ENCODE measurements at regions not wholly inside any gene's neighbourhood (a gene's known extent, or its start where the extent isn't known, plus 50 kb on each side); places are given as distances from the start of the nearest gene placed in this dataset.

DNA sequence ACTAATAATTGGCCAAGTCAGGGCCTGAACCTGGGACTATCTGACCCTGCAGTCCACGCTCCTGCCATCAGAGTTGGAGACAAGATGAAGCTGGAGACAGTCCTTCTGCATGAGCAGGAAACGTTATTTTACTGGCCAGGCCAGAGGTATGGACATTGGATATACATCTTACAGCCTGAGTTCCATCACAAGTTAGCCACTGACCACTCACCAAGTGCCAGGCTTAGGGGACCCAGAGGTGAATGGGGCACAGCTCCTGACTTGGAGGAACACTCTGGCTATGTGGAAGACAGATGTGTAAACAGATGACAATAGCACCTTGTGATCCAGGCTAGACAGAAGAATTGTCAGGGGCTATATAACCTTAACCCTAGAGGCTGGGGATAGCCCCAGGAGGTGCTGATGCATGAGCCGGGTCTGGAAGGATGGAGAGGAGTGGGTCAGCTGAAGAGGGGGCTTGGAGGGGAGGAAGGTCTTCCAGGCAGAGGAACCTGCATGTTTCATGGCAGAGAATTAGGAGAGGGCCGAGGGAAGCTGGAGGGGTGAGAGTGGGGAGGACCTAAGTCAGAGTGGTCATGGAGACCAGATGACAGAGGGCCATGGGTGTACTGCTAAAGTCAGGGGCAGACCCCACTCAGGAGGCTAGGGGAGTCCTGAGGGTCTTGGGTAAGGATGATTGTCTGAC is 52.5 kb upstream of the DMRTB1 start:
- H3K27me3 ChIP-seq (ENCODE audit: control insufficient read depth, insufficient read depth, low read length), result 0 out of 2 replicates have a peak, but pooled peaks cover 2% of the 10 kb centered on the region
- H3K4me3 ChIP-seq (ENCODE audit: low read depth in 2 of 2, low read length in 2 of 2), result no peak overlapping the region
- ChIA-PET CTCF (no interaction called here), POLR2A (no interaction called here)
- no peaks in the 10 kb centered on the region for H3K9me3 ChIP-seq (ENCODE audit: control insufficient read depth, insufficient read depth, low read depth, low read length)
- no peak for ATAC-seq
- in situ Hi-C loops (cut with HindIII; ENCODE audit: low pct_unique_long_range_greater_than_20kb, low sequenced_read_pairs), result no loop called here
- intact Hi-C loops (cut with micrococcal nuclease; ENCODE audit: unreplicated experiment), result no loop called here
- peaks cover 4% of the 10 kb centered on the region for H3K4me1 ChIP-seq (ENCODE audit: control insufficient read depth, insufficient read depth, low read length)
- no peaks in the 10 kb centered on the region for H3K36me3 ChIP-seq (ENCODE audit: control insufficient read depth, insufficient read depth, low read length)
- TF ChIP-seq, protein P1, sequence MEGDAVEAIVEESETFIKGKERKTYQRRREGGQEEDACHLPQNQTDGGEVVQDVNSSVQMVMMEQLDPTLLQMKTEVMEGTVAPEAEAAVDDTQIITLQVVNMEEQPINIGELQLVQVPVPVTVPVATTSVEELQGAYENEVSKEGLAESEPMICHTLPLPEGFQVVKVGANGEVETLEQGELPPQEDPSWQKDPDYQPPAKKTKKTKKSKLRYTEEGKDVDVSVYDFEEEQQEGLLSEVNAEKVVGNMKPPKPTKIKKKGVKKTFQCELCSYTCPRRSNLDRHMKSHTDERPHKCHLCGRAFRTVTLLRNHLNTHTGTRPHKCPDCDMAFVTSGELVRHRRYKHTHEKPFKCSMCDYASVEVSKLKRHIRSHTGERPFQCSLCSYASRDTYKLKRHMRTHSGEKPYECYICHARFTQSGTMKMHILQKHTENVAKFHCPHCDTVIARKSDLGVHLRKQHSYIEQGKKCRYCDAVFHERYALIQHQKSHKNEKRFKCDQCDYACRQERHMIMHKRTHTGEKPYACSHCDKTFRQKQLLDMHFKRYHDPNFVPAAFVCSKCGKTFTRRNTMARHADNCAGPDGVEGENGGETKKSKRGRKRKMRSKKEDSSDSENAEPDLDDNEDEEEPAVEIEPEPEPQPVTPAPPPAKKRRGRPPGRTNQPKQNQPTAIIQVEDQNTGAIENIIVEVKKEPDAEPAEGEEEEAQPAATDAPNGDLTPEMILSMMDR (IDR thresholded peaks at IDR 0.05), result no peak
- TF ChIP-seq SIN3A (IDR thresholded peaks at IDR 0.05; ENCODE audit: borderline replicate concordance, insufficient read depth, low read depth, low read length) (no peak), TCF7L2 (IDR thresholded peaks at IDR 0.05; ENCODE audit: low read depth, low read length) (no peak), POLR2AphosphoS5 (IDR thresholded peaks at IDR 0.05; ENCODE audit: low read depth, low read length) (no peak)
- TF ChIP-seq, protein P2, sequence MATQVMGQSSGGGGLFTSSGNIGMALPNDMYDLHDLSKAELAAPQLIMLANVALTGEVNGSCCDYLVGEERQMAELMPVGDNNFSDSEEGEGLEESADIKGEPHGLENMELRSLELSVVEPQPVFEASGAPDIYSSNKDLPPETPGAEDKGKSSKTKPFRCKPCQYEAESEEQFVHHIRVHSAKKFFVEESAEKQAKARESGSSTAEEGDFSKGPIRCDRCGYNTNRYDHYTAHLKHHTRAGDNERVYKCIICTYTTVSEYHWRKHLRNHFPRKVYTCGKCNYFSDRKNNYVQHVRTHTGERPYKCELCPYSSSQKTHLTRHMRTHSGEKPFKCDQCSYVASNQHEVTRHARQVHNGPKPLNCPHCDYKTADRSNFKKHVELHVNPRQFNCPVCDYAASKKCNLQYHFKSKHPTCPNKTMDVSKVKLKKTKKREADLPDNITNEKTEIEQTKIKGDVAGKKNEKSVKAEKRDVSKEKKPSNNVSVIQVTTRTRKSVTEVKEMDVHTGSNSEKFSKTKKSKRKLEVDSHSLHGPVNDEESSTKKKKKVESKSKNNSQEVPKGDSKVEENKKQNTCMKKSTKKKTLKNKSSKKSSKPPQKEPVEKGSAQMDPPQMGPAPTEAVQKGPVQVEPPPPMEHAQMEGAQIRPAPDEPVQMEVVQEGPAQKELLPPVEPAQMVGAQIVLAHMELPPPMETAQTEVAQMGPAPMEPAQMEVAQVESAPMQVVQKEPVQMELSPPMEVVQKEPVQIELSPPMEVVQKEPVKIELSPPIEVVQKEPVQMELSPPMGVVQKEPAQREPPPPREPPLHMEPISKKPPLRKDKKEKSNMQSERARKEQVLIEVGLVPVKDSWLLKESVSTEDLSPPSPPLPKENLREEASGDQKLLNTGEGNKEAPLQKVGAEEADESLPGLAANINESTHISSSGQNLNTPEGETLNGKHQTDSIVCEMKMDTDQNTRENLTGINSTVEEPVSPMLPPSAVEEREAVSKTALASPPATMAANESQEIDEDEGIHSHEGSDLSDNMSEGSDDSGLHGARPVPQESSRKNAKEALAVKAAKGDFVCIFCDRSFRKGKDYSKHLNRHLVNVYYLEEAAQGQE (IDR thresholded peaks at IDR 0.05; ENCODE audit: insufficient read depth in 1 of 2, low read depth in 2 of 2, low read length in 1 of 2), result no peak
- no peak for DNase-seq (ENCODE audit: low read depth, low spot score)
- no peak overlapping the region for H3K27ac ChIP-seq (ENCODE audit: low read length)
- BruUV-seq (replicated peaks), result no TSS peak

DNA sequence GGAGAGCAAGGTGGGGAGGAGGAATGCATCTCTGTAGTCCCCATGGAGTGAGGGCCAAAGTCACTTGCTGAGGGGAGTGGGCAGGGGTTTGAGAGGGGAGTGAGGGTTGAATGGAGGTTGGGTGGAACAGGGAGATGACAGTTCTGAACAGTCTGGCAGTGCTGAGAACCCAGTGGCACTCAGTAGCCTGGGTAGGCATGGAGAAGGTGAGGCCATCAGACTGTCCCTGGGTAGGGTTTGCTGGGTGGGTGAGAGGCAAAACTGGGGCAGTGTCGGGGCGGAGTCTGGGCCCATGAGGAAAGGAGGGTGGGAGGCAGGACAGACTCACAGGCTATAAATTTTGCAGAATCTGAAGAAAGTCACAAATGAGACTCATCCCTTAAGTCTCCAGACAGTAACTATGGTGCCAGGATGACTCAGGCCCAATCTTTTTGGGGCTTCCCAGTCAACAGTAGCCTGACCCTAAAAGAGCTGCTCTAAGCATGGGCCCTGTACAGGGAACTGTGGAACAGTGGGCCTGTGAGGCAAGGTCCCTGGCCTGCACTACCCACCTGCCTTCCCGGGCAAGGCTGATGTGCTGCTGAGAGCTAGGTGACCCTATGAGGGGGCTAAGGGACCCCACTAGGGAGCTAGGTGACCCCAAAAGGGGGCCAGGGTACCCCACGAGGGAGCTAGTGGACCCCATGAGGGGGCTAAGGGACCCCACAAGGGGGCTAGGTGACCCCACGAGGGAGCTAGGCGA is 51.0 kb upstream of the DMRTB1 start:
- H3K27me3 ChIP-seq (ENCODE audit: control insufficient read depth, insufficient read depth, low read length), result 0 out of 2 replicates have a peak, but pooled peaks cover 2% of the 10 kb centered on the region
- H3K36me3 ChIP-seq (ENCODE audit: control insufficient read depth, insufficient read depth, low read length), result no peaks in the 10 kb centered on the region
- in situ Hi-C loops (cut with HindIII; ENCODE audit: low pct_unique_long_range_greater_than_20kb, low sequenced_read_pairs) (no loop called here), intact Hi-C loops (cut with micrococcal nuclease; ENCODE audit: unreplicated experiment) (no loop called here)
- H3K9me3 ChIP-seq (ENCODE audit: control insufficient read depth, insufficient read depth, low read depth, low read length), result no peaks in the 10 kb centered on the region
- peaks cover 12% of the 10 kb centered on the region for H3K4me1 ChIP-seq (ENCODE audit: control insufficient read depth, insufficient read depth, low read length)
- H3K27ac ChIP-seq (ENCODE audit: low read length), result no peak overlapping the region
- no TSS peak for BruUV-seq (replicated peaks)
- no peak for TF ChIP-seq POLR2AphosphoS5 (IDR thresholded peaks at IDR 0.05; ENCODE audit: low read depth, low read length)
- no peak for TF ChIP-seq SIN3A (IDR thresholded peaks at IDR 0.05; ENCODE audit: borderline replicate concordance, insufficient read depth, low read depth, low read length)
- TF ChIP-seq, protein P2 (IDR thresholded peaks at IDR 0.05; ENCODE audit: insufficient read depth in 1 of 2, low read depth in 2 of 2, low read length in 1 of 2), result no peak
- TF ChIP-seq, protein P1 (IDR thresholded peaks at IDR 0.05), result no peak
- no peak for TF ChIP-seq TCF7L2 (IDR thresholded peaks at IDR 0.05; ENCODE audit: low read depth, low read length)
- no peak overlapping the region for H3K4me3 ChIP-seq (ENCODE audit: low read depth in 2 of 2, low read length in 2 of 2)
- POLR2A ChIA-PET, result no interaction called here
- CTCF ChIA-PET, result no interaction called here
- no peak for ATAC-seq
- DNase-seq (ENCODE audit: low read depth, low spot score), result no peak
